Stomach (tissue), 8 donors: ENCODE measurements at regions not wholly inside any gene's neighbourhood (a gene's known extent, or its start where the extent isn't known, plus 50 kb on each side); places are given as distances from the start of the nearest gene placed in this dataset.

Experiments
- DNase-seq, 2 donors: peaks; one replicate each; pipeline versions ENCODE4 v3.0.0 to v3.0.0-alpha.2; 2013 to 2019
- H3K27ac ChIP-seq, 5 donors: fragments of 200-600 bp in 4 of 5; sonication (generic) in 4 of 5; one replicate each; pipeline ENCODE4 v1.5.1; 2013 to 2019; ENCODE audit warnings: mild to moderate bottlenecking in 1 of 5, moderate library complexity in 1 of 5
- H3K27me3 ChIP-seq, 3 donors: fragments of 200-600 bp; sonication (generic); one replicate each; pipeline ENCODE4 v1.5.1; 2017 to 2019; ENCODE audit warnings: mixed run types in 1 of 3
- H3K36me3 ChIP-seq, 4 donors: fragments of 200-600 bp; sonication (generic); 1 replicate in 3 of 4; 2 replicates in 1 of 4; pipeline ENCODE4 v1.5.1; 2016 to 2019
- H3K4me1 ChIP-seq, 4 donors: fragments of 200-600 bp; sonication (generic); one replicate each; pipeline ENCODE4 v1.5.1; 2016 to 2019
- H3K4me3 ChIP-seq, 4 donors: fragments of 200-600 bp; sonication (generic) in 3 of 4; one replicate each; pipeline ENCODE4 v1.5.1; 2016 to 2019; ENCODE audit warnings: mild to moderate bottlenecking in 1 of 4
- H3K9me3 ChIP-seq, 4 donors: fragments of 200-600 bp; sonication (generic); one replicate each; pipeline ENCODE4 v1.5.1; 2016 to 2019
- EP300 ChIP-seq: sonication (generic); formaldehyde crosslinking; IDR thresholded peaks from one replicate; pipeline ENCODE4 v1.6.1; 2017; ENCODE audit warnings: antibody characterized with exemption
- POLR2A ChIP-seq, 4 donors: fragments of 450-650 bp; IDR thresholded peaks; one replicate each; pipeline ENCODE4 v1.6.1; 2016; ENCODE audit warnings: antibody characterized with exemption in 4 of 4, control low read depth in 2 of 4, mild to moderate bottlenecking in 1 of 4, moderate library complexity in 1 of 4
- POLR2AphosphoS5 ChIP-seq, 3 donors: sonication (generic); formaldehyde crosslinking; IDR thresholded peaks; one replicate each; pipeline ENCODE4 v1.6.1; 2016; ENCODE audit warnings: antibody characterized with exemption in 3 of 3
- WGBS, 5 donors: extraction: QIAGEN DNeasy Blood & Tissue Kit in 3 of 5; methylation state at CpG; one replicate each; pipeline versions ENCODE4 v1.1.5 to v1.1.7; 2013 to 2018; 5-methylcytosine and 5-hydroxymethylcytosine counted together
- intact Hi-C: fragments of 100-400 bp; cut with DNase I; formaldehyde crosslinking; loops from one replicate; pipeline ENCODE4 v1.15.1; 2023; ENCODE audit warnings: low total_unique reads
- TF ChIP-seq, protein P1 (sequence below), 7 experiments: fragments of 450-650 bp in 4 of 7; fragments of 200-600 bp in 3 of 7; sonication (generic) in 3 of 7; IDR thresholded peaks; one replicate each; pipeline ENCODE4 v1.5.1; 2016 to 2019; ENCODE audit warnings: antibody characterized with exemption in 7 of 7, control low read depth in 2 of 7, mild to moderate bottlenecking in 1 of 7
- donor health status: healthy with polysubstance abuse.
- donor health status: Bipolar disorder and iron deficiency.
- donor health status: healthy.

DNA sequence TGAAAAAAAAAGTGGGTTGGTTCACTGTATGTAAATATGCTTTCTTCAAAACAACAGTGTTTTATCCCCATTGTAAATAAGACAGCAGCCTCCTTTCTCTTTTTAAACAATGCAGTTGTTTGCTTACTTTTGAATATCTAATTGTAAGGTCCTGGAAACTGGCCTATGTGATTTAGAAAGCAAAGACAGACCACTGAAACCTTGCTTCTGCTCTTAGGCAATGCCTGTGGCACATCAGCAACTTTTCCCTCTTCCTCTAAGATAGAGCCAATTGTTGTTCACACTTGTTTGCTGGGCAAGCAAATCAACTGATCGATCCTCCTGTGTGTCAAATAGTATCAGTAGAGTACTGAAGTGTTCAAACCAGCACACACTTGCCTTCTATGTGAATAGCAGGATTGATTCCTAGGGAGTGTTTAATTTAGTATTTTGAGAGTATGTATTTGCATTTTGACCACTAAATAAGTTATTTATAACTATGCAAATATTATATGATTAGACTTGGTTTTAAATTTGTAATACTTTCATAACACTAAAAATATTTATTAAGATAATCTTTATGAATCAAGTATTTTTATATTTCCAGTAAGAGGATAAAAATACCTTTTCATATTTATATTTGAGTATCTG is 55.4 kb upstream of the GRPR start:
- no peak for DNase-seq
- 21 to 50% (median 41%) methylated on average over 1 of the region's 1 CpG for WGBS, 5 donors
- peaks cover 0 to 7% (median 3%) of the 10 kb centered on the region in 4 donors for H3K9me3 ChIP-seq
- TF ChIP-seq, protein P1, sequence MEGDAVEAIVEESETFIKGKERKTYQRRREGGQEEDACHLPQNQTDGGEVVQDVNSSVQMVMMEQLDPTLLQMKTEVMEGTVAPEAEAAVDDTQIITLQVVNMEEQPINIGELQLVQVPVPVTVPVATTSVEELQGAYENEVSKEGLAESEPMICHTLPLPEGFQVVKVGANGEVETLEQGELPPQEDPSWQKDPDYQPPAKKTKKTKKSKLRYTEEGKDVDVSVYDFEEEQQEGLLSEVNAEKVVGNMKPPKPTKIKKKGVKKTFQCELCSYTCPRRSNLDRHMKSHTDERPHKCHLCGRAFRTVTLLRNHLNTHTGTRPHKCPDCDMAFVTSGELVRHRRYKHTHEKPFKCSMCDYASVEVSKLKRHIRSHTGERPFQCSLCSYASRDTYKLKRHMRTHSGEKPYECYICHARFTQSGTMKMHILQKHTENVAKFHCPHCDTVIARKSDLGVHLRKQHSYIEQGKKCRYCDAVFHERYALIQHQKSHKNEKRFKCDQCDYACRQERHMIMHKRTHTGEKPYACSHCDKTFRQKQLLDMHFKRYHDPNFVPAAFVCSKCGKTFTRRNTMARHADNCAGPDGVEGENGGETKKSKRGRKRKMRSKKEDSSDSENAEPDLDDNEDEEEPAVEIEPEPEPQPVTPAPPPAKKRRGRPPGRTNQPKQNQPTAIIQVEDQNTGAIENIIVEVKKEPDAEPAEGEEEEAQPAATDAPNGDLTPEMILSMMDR (IDR thresholded peaks at IDR 0.05) = no peak
- no peak for TF ChIP-seq POLR2AphosphoS5 (IDR thresholded peaks at IDR 0.05)
- TF ChIP-seq POLR2A (IDR thresholded peaks at IDR 0.05) = no peak
- no peak for TF ChIP-seq EP300
- no peak overlapping the region for H3K4me3 ChIP-seq
- H3K27me3 ChIP-seq = no peaks in the 10 kb centered on the region
- H3K4me1 ChIP-seq = no peaks in the 10 kb centered on the region
- intact Hi-C loops = no loop called here
- H3K27ac ChIP-seq = no peak overlapping the region
- no peaks in the 10 kb centered on the region for H3K36me3 ChIP-seq

DNA sequence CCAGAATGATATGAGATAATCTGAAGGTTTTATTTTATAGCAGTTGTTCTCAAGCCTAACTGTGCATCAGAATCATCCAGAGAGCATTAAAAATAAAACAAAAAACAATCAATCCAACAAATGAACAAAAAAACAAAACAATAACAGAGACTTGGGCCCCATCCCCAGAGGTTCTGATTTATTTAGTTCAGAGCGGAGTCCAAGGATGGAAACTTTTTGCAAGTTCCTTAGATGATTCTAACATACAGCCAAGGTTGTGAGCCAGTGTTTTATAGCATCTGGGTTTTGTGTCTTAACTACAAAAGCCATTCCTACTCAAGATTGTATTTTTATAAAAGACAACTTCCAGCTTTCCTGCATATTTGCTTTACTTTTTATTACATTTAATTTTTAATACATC is 59.4 kb upstream of the GRPR start:
- no peak for DNase-seq
- Histone ChIP-seq H3K4me3 (no peak overlapping the region), H3K36me3 (no peaks in the 10 kb centered on the region), H3K9me3 (no peaks in the 10 kb centered on the region), H3K4me1 (no peaks in the 10 kb centered on the region), H3K27ac (no peak overlapping the region), H3K27me3 (no peaks in the 10 kb centered on the region)
- intact Hi-C loops = no loop called here
- TF ChIP-seq POLR2AphosphoS5 (IDR thresholded peaks at IDR 0.05) = no peak
- no peak for TF ChIP-seq EP300
- TF ChIP-seq POLR2A (IDR thresholded peaks at IDR 0.05) = no peak
- TF ChIP-seq, protein P1 (IDR thresholded peaks at IDR 0.05) = no peak
- WGBS, 5 donors = 87 to 100% (median 95%) methylated on average over 1 of the region's 1 CpG

DNA sequence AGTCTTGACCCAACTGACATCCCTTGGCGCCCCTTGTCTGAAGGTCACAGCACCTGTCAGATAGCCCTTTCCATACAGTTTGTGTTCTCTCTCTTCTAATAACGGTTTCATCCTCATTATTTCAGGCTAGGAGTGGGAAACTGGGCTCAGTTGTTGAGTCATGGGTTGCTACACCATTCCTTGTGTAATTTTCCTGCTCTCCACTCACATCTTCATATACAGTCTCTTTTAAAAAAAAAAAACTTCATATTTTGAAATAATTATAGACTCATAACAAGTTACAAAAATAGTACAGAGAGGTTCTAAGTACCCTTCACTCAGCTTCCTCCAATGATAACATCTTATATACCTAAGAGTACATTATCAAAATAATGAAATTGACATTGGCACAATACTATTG is 60.2 kb upstream of the GRPR start:
- no peak for DNase-seq
- no peak overlapping the region for H3K4me3 ChIP-seq
- no peaks in the 10 kb centered on the region for H3K4me1 ChIP-seq
- no peaks in the 10 kb centered on the region for H3K36me3 ChIP-seq
- no peak overlapping the region for H3K27ac ChIP-seq
- H3K27me3 ChIP-seq = no peaks in the 10 kb centered on the region
- H3K9me3 ChIP-seq = no peaks in the 10 kb centered on the region
- intact Hi-C loops = no loop called here
- WGBS, 5 donors = 52 to 80% (median 67%) methylated on average over 2 of the region's 2 CpGs
- no peak for TF ChIP-seq POLR2A (IDR thresholded peaks at IDR 0.05)
- no peak for TF ChIP-seq POLR2AphosphoS5 (IDR thresholded peaks at IDR 0.05)
- TF ChIP-seq, protein P1 (IDR thresholded peaks at IDR 0.05) = no peak
- no peak for TF ChIP-seq EP300

DNA sequence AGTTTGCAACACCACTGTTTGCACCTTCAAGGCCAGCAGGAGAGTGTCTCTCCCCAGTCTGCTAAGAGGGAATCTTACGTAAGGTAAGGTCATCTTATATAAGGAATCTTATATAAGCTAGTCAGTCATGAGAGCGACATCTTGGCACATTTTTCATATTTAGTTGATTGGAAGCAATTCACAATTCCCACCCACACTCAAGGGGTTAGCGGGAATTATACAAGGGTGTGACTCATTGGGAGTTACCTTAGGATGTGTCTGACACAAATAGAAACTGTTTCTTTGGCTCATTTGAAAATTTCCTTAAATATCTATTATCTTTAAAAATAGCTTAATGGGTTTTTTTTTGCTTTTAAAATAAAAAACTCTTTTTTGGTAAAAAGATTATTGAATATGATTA is 62.1 kb upstream of the GRPR start:
- Histone ChIP-seq H3K9me3 (no peaks in the 10 kb centered on the region), H3K4me1 (no peaks in the 10 kb centered on the region), H3K27me3 (no peaks in the 10 kb centered on the region), H3K36me3 (no peaks in the 10 kb centered on the region), H3K27ac (no peak overlapping the region), H3K4me3 (no peak overlapping the region)
- intact Hi-C loops = no loop called here
- 89 to 97% (median 95%) methylated on average over 3 of the region's 3 CpGs for WGBS, 5 donors
- no peak for DNase-seq
- no peak for TF ChIP-seq POLR2AphosphoS5 (IDR thresholded peaks at IDR 0.05)
- TF ChIP-seq POLR2A (IDR thresholded peaks at IDR 0.05) = no peak
- TF ChIP-seq, protein P1 (IDR thresholded peaks at IDR 0.05) = no peak
- no peak for TF ChIP-seq EP300
